HEK293 (cell line): ENCODE measurements at regions not wholly inside any gene's neighbourhood (a gene's known extent, or its start where the extent isn't known, plus 50 kb on each side); places are given as distances from the start of the nearest gene placed in this dataset.

Experiments
- CTCF ChIA-PET: fragments of 350-600 bp; formaldehyde crosslinking; extraction: SDS; loops from one replicate; lab custom pipeline; 2021; ENCODE audit warnings: antibody characterized with exemption; lab: Yijun Ruan, JAX
- POLR2A ChIA-PET: fragments of 300-600 bp; formaldehyde crosslinking; extraction: SDS; loops from one replicate; lab custom pipeline; 2020; ENCODE audit warnings: antibody characterized with exemption, inconsistent platforms; lab: Yijun Ruan, JAX
- H3K27ac ChIP-seq: fragments of 200-500 bp; sonication (Bioruptor generic); 2 replicates; pipeline ENCODE4 v1.5.1; 2014; ENCODE audit warnings: low read depth, low read length, control low read depth, inconsistent platforms; ENCODE audit errors: extremely low read depth
- H3K36me3 ChIP-seq, 2 experiments: fragments of 200-500 bp in 1 of 2; sonication (Bioruptor generic) in 1 of 2; 1 replicate in 1 of 2; 2 replicates in 1 of 2; pipeline ENCODE4 v1.5.1; 2014 to 2017; ENCODE audit warnings: inconsistent platforms in 2 of 2, low read length in 2 of 2; ENCODE audit not compliant: control insufficient read depth in 2 of 2, insufficient read depth in 1 of 2
- H3K4me1 ChIP-seq: fragments of 200-500 bp; sonication (Bioruptor generic); 2 replicates; pipeline ENCODE4 v1.5.1; 2014; ENCODE audit warnings: mild to moderate bottlenecking, low read length, inconsistent platforms; ENCODE audit not compliant: control insufficient read depth, insufficient read depth
- H3K4me3 ChIP-seq: 2 replicates; pipeline ENCODE4 v1.5.1; 2011; ENCODE audit warnings: low read depth, mild to moderate bottlenecking, control low read depth, low read length, moderate library complexity
- H3K9me3 ChIP-seq: fragments of 200-500 bp; sonication (Bioruptor generic); 2 replicates; pipeline ENCODE4 v1.5.1; 2014; ENCODE audit warnings: low read depth, low read length, inconsistent platforms; ENCODE audit not compliant: control insufficient read depth, insufficient read depth
- GLIS2 ChIP-seq: fragments of 450-650 bp; formaldehyde crosslinking; IDR thresholded peaks from 2 replicates; pipeline ENCODE4 v1.5.1; 2016; ENCODE audit warnings: missing biosample characterization, missing genetic modification characterization
- PBX3 ChIP-seq: sonication (generic); formaldehyde crosslinking; IDR thresholded peaks from 2 replicates; pipeline ENCODE4 v1.8.1; 2022; ENCODE audit warnings: mild to moderate bottlenecking, moderate library complexity, missing genetic modification reagents
- PRDM1 ChIP-seq: fragments of 450-650 bp; formaldehyde crosslinking; IDR thresholded peaks from 2 replicates; pipeline ENCODE4; 2016; ENCODE audit warnings: missing biosample characterization, missing genetic modification characterization
- PRDM2 ChIP-seq: fragments of 450-650 bp; formaldehyde crosslinking; IDR thresholded peaks from 2 replicates; pipeline ENCODE4 v1.5.1; 2016; ENCODE audit warnings: missing biosample characterization, missing genetic modification characterization, borderline replicate concordance
- SCRT2 ChIP-seq: fragments of 450-650 bp; formaldehyde crosslinking; IDR thresholded peaks from 2 replicates; pipeline ENCODE4 v1.5.1; 2016; ENCODE audit warnings: missing biosample characterization, missing genetic modification characterization
- TRIM28 ChIP-seq: IDR thresholded peaks from 2 replicates; pipeline ENCODE4 v1.6.1; 2011; ENCODE audit warnings: low read length, control low read depth, borderline replicate concordance
- ZBTB7A ChIP-seq: fragments of 450-650 bp; formaldehyde crosslinking; IDR thresholded peaks from 2 replicates; pipeline ENCODE4 v1.5.1; 2016; ENCODE audit warnings: low read depth, missing biosample characterization, missing genetic modification characterization
- ZNF10 ChIP-seq: fragments of 450-650 bp; formaldehyde crosslinking; IDR thresholded peaks from 2 replicates; pipeline ENCODE4 v1.5.1; 2017; ENCODE audit warnings: missing biosample characterization, missing genetic modification characterization
- ZNF433 ChIP-seq: fragments of 450-650 bp; formaldehyde crosslinking; IDR thresholded peaks from 2 replicates; pipeline ENCODE4 v1.5.1; 2016; ENCODE audit warnings: missing biosample characterization, missing genetic modification characterization, low read depth
- ZNF449 ChIP-seq: fragments of 450-650 bp; formaldehyde crosslinking; IDR thresholded peaks from 2 replicates; pipeline ENCODE4 v1.5.1; 2017; ENCODE audit warnings: missing biosample characterization, mild to moderate bottlenecking, missing genetic modification characterization, moderate library complexity
- ZNF488 ChIP-seq: fragments of 450-650 bp; formaldehyde crosslinking; IDR thresholded peaks from 2 replicates; pipeline ENCODE4 v1.5.1; 2016; ENCODE audit warnings: missing biosample characterization, missing genetic modification characterization
- ZNF514 ChIP-seq: fragments of 450-650 bp; formaldehyde crosslinking; IDR thresholded peaks from 2 replicates; pipeline ENCODE4 v1.5.1; 2016; ENCODE audit warnings: missing biosample characterization, missing genetic modification characterization
- ZNF623 ChIP-seq: fragments of 450-650 bp; formaldehyde crosslinking; IDR thresholded peaks from 2 replicates; pipeline ENCODE4 v1.5.1; 2016; ENCODE audit warnings: missing biosample characterization, missing genetic modification characterization
- ZXDB ChIP-seq: fragments of 450-650 bp; formaldehyde crosslinking; IDR thresholded peaks from 2 replicates; pipeline ENCODE4 v1.5.1; 2016; ENCODE audit warnings: missing biosample characterization, missing genetic modification characterization

GRCh38 chrX:104432321-104432720, 133.7 kb upstream of the IL1RAPL2 start:
- TF ChIP-seq ZNF433 (tag by site-specific recombination) (no peak), ZNF449 (tag by site-specific recombination) (no peak)
- H3K9me3 ChIP-seq = no peaks in the 10 kb centered on the region

GRCh38 chrX:104430742-104431119, 135.3 kb upstream of the IL1RAPL2 start:
- Histone ChIP-seq H3K9me3 (no peaks in the 10 kb centered on the region), H3K4me3 (no peak overlapping the region), H3K27ac (no peak overlapping the region), H3K4me1 (no peaks in the 10 kb centered on the region), H3K36me3 (no peaks in the 10 kb centered on the region)
- ChIA-PET CTCF (no interaction called here), POLR2A (no interaction called here)
- TF ChIP-seq ZNF488 (tag by site-specific recombination) (no peak), ZXDB (tag by site-specific recombination) (no peak), PRDM2 (tag by site-specific recombination) (no peak), ZNF10 (tag by site-specific recombination) (no peak), ZNF623 (no peak), ZBTB7A (tag by site-specific recombination) (no peak), SCRT2 (no peak), ZNF449 (tag by site-specific recombination) (no peak), TRIM28 (no peak), ZNF514 (tag by site-specific recombination) (no peak), PRDM1 (tag by site-specific recombination) (no peak), GLIS2 (no peak), PBX3 (CRISPR knock-in tag) (no peak)

More at GRCh38 chrX:104432321-104432720, 133.7 kb upstream of the IL1RAPL2 start:
- no peaks in the 10 kb centered on the region for H3K36me3 ChIP-seq
- no peaks in the 10 kb centered on the region for H3K4me1 ChIP-seq
- H3K4me3 ChIP-seq = no peak overlapping the region
- CTCF ChIA-PET = interaction anchor here (0.7 kb wide), 1 partner anchor 971 kb away, joined by 3 read pairs; no protein-coding TSS in a partner anchor
- POLR2A ChIA-PET = no interaction called here
- H3K27ac ChIP-seq = no peak overlapping the region
